IMR-90 (cell line): ENCODE measurements at regions not wholly inside any gene's neighbourhood (a gene's known extent, or its start where the extent isn't known, plus 50 kb on each side); places are given as distances from the start of the nearest gene placed in this dataset.

Experiments
- TF ChIP-seq, protein P1 (sequence below): conservative IDR thresholded peaks from 2 replicates; pipeline ENCODE4 v1.5.1; 2012; ENCODE audit warnings: mild to moderate bottlenecking, low read depth, low read length, improper control_type of control experiment
- TF ChIP-seq, protein P2 (sequence below): fragments of 150-350 bp; IDR thresholded peaks from 2 replicates; pipeline ENCODE4 v1.6.1; 2017; ENCODE audit warnings: mild to moderate bottlenecking, antibody characterized with exemption, low read length, low read depth

DNA sequence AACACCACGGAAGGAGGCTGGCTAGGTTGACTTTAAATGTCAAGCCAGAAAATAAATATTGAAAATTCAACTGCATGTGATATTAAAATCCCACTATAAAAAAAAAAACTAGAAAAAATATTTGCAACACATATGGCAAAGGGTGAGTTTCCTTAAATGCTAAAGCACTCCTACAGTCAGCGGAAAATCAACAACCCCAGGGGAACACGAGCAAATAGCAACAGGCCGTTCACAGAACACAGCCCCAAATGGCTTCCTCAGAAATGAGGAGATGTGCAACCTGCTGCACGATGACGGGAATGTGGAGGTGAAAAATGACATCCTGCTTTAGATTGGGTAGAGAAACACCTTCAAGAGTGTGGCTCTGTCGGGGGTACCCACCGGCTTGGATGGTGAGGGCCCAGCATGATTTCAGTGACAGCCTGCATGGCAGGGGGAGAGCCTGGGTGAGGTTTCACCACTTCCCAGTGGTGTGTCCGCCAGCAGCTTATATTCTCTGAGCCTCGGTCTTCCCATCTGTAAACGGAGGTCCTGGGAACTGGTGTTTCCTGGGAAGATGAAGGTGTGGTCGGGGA lies 157.9 kb upstream of the GLI2 start:
- TF ChIP-seq, protein P1, sequence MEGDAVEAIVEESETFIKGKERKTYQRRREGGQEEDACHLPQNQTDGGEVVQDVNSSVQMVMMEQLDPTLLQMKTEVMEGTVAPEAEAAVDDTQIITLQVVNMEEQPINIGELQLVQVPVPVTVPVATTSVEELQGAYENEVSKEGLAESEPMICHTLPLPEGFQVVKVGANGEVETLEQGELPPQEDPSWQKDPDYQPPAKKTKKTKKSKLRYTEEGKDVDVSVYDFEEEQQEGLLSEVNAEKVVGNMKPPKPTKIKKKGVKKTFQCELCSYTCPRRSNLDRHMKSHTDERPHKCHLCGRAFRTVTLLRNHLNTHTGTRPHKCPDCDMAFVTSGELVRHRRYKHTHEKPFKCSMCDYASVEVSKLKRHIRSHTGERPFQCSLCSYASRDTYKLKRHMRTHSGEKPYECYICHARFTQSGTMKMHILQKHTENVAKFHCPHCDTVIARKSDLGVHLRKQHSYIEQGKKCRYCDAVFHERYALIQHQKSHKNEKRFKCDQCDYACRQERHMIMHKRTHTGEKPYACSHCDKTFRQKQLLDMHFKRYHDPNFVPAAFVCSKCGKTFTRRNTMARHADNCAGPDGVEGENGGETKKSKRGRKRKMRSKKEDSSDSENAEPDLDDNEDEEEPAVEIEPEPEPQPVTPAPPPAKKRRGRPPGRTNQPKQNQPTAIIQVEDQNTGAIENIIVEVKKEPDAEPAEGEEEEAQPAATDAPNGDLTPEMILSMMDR, result no peak
- TF ChIP-seq, protein P2, sequence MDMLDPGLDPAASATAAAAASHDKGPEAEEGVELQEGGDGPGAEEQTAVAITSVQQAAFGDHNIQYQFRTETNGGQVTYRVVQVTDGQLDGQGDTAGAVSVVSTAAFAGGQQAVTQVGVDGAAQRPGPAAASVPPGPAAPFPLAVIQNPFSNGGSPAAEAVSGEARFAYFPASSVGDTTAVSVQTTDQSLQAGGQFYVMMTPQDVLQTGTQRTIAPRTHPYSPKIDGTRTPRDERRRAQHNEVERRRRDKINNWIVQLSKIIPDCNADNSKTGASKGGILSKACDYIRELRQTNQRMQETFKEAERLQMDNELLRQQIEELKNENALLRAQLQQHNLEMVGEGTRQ, result no peak
